ENCODE measurements at regions not wholly inside any gene's neighbourhood (a gene's known extent, or its start where the extent isn't known, plus 50 kb on each side); places are given as distances from the start of the nearest gene placed in this dataset.

GRCh38 chr16:55176901-55177300 lies 147.1 kb upstream of the IRX6 start:
- WGBS, 2 experiments (ENCODE audit: extremely low coverage in 2 of 2, insufficient read length in 1 of 2), result no CpG with 5 or more reads among the region's 3 CpGs
- Histone ChIP-seq H3K14ac (replicated peaks; ENCODE audit: low read depth, low read length) (no peak overlapping the region), H3K9me1 (ENCODE audit: insufficient read depth, low read length) (no peaks in the 10 kb centered on the region), H3K4ac (ENCODE audit: low read depth, low read length) (no peak overlapping the region), H3K4me2 (ENCODE audit: low read depth, low read length) (no peak overlapping the region), H2AK9ac (replicated peaks; ENCODE audit: low read depth, low read length, poor library complexity) (no peak overlapping the region), H3K36me3 (ENCODE audit: control insufficient read depth, insufficient read depth, low read length) (no peaks in the 10 kb centered on the region), H4K20me1 (ENCODE audit: insufficient read depth, low read length) (no peaks in the 10 kb centered on the region), H4K5ac (ENCODE audit: low read depth, low read length) (no peak overlapping the region), H2AFZ (replicated peaks; ENCODE audit: low read length, poor library complexity) (no peak overlapping the region), H3K4me3 (ENCODE audit: insufficient read depth, low read depth, low read length) (no peak overlapping the region), H3K27me3 (ENCODE audit: control insufficient read depth, insufficient read depth, low read length) (no peaks in the 10 kb centered on the region), H3K23ac (ENCODE audit: low read depth, low read length) (no peak overlapping the region), H2AK5ac (ENCODE audit: low read depth, low read length) (no peak overlapping the region), H3K9me3 (ENCODE audit: control insufficient read depth, insufficient read depth, low read length) (peaks cover 15% of the 10 kb centered on the region; the same call in 1 of the 2 replicates), H2BK15ac (ENCODE audit: low read depth, low read length) (no peak overlapping the region), H3K9ac (ENCODE audit: low read depth, low read length) (no peak overlapping the region), H2BK5ac (ENCODE audit: low read depth, low read length, poor library complexity, severe bottlenecking) (no peak overlapping the region), H2BK120ac (ENCODE audit: low read depth, low read length) (no peak overlapping the region), H4K8ac (ENCODE audit: low read depth in 2 of 2, low read length in 2 of 2) (no peak overlapping the region), H3K4me1 (ENCODE audit: control insufficient read depth, insufficient read depth, low read length) (no peaks in the 10 kb centered on the region), H3K79me1 (ENCODE audit: low read depth in 1 of 2, low read length in 2 of 2) (no peaks in the 10 kb centered on the region), H4K91ac (ENCODE audit: insufficient read depth, low read depth, low read length) (no peak overlapping the region), H3K27ac (ENCODE audit: insufficient read depth, low read length) (no peak overlapping the region), H3K56ac (ENCODE audit: extremely low read depth, insufficient read depth, low read length) (no peak overlapping the region), H3K18ac (ENCODE audit: low read depth, low read length) (no peak overlapping the region), H2BK20ac (ENCODE audit: low read depth, low read length) (no peak overlapping the region)
- DNase-seq, result no peak
- no TSS peak for BruUV-seq (replicated peaks)
- TF ChIP-seq CTCF (conservative IDR thresholded peaks at IDR 0.05; ENCODE audit: low read depth, low read length) (no peak), RAD21 (IDR thresholded peaks at IDR 0.05; ENCODE audit: low read length) (no peak), BHLHE40 (IDR thresholded peaks at IDR 0.05; ENCODE audit: low read depth, low read length) (no peak), RFX5 (IDR thresholded peaks at IDR 0.05; ENCODE audit: low read depth, low read length) (no peak), MAFK (IDR thresholded peaks at IDR 0.05; ENCODE audit: low read depth, low read length) (no peak)
- TF ChIP-seq, protein P1, sequence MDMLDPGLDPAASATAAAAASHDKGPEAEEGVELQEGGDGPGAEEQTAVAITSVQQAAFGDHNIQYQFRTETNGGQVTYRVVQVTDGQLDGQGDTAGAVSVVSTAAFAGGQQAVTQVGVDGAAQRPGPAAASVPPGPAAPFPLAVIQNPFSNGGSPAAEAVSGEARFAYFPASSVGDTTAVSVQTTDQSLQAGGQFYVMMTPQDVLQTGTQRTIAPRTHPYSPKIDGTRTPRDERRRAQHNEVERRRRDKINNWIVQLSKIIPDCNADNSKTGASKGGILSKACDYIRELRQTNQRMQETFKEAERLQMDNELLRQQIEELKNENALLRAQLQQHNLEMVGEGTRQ (IDR thresholded peaks at IDR 0.05; ENCODE audit: low read depth, low read length), result no peak
- intact Hi-C loops (cut with micrococcal nuclease) (no loop called here), dilution Hi-C loops (cut with HindIII; ENCODE audit: low sequenced_read_pairs, unreplicated experiment) (no loop called here), in situ Hi-C loops (cut with MboI; ENCODE audit: low sequenced_read_pairs) (no loop called here)
- no peak for ATAC-seq (ENCODE audit: low read depth)
- POLR2A ChIA-PET (ENCODE audit: unreplicated experiment), result no interaction called here
- CTCF ChIA-PET, result no interaction called here

Measured in IMR-90 (cell line).